ENCODE measurements at regions not wholly inside any gene's neighbourhood (a gene's known extent, or its start where the extent isn't known, plus 50 kb on each side); places are given as distances from the start of the nearest gene placed in this dataset.

DNA sequence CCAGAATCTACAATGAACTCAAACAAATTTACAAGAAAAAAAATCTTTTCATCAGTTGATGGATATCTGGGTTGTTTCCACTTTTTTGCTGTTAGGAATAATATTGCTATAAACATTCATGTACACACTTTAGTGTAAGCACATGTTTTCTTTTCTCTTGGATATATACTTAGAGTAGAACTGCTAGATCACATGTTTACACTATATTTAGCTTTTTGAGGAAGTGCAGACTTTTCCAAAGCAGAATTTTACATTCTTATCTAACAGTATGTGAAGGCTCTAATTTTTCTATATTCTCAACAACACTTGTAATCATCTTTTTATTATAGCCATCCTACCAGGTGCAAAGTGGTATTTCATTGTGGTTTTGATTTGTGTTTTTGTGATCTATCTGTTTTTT is 103.6 kb upstream of the RMP24 start:
- Histone ChIP-seq H3K4me1 (replicated peaks) (no peaks in the 10 kb centered on the region), H3K9me3 (no peaks in the 10 kb centered on the region), H3K4me3 (no peak overlapping the region), H3K27ac (no peak overlapping the region), H3K36me3 (no peaks in the 10 kb centered on the region), H3K27me3 (replicated peaks; ENCODE audit: insufficient read depth) (no peaks in the 10 kb centered on the region)
- intact Hi-C loops (cut with DNase I), result no loop called here
- TF ChIP-seq, protein P1, sequence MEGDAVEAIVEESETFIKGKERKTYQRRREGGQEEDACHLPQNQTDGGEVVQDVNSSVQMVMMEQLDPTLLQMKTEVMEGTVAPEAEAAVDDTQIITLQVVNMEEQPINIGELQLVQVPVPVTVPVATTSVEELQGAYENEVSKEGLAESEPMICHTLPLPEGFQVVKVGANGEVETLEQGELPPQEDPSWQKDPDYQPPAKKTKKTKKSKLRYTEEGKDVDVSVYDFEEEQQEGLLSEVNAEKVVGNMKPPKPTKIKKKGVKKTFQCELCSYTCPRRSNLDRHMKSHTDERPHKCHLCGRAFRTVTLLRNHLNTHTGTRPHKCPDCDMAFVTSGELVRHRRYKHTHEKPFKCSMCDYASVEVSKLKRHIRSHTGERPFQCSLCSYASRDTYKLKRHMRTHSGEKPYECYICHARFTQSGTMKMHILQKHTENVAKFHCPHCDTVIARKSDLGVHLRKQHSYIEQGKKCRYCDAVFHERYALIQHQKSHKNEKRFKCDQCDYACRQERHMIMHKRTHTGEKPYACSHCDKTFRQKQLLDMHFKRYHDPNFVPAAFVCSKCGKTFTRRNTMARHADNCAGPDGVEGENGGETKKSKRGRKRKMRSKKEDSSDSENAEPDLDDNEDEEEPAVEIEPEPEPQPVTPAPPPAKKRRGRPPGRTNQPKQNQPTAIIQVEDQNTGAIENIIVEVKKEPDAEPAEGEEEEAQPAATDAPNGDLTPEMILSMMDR (IDR thresholded peaks at IDR 0.05), result no peak
- TF ChIP-seq POLR2AphosphoS5 (IDR thresholded peaks at IDR 0.05) (no peak), POLR2A (IDR thresholded peaks at IDR 0.05) (no peak)
- DNase-seq (ENCODE audit: low spot score), result no peak

DNA sequence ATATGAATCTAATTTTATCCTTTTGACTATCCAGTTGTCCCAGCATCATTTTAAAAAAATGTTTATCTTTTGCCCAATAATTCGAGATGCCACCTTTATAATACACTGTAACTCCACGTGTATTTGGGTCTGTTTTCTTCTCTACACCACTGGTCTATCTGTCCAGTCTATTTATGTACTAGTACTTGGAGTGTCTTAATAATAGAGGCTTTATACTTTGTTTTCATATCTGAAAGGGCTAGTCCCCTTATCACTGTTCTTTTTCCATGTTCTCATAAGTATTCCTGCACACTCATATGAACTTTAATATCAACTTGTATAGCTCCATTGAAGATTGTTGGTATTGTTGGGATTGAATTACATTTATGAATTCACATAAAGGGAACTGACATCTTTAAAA is 101.1 kb upstream of the RMP24 start:
- intact Hi-C loops (cut with DNase I), result no loop called here
- Histone ChIP-seq H3K36me3 (no peaks in the 10 kb centered on the region), H3K27ac (no peak overlapping the region), H3K9me3 (no peaks in the 10 kb centered on the region), H3K4me3 (no peak overlapping the region), H3K27me3 (replicated peaks; ENCODE audit: insufficient read depth) (no peaks in the 10 kb centered on the region), H3K4me1 (replicated peaks) (no peaks in the 10 kb centered on the region)
- TF ChIP-seq POLR2A (IDR thresholded peaks at IDR 0.05), result no peak
- TF ChIP-seq, protein P1 (IDR thresholded peaks at IDR 0.05), result no peak
- 84% methylated on average over 2 of the region's 2 CpGs for WGBS
- DNase-seq (ENCODE audit: low spot score), result no peak

DNA sequence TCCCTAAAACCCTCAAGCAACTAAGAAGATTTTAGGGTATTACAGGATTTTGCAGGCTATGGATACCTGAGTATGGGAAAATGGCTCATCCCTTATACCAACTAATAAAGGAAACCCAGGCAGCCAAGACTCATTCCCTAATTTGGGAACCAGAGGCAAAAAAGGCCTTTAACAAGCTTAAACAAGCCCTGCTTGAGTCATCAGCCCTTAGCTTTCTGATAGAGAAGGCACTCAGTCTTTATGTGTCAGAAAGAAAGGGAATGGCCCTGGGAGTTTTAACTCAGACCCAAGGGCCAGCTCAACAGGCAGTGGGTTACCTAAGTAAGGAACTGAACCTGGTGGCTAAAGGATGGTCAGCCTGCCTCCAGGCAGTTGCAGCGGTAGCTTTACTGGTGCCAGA is 96.9 kb upstream of the RMP24 start:
- no peaks in the 10 kb centered on the region for H3K27me3 ChIP-seq (replicated peaks; ENCODE audit: insufficient read depth)
- H3K27ac ChIP-seq, result no peak overlapping the region
- H3K4me3 ChIP-seq, result no peak overlapping the region
- H3K4me1 ChIP-seq (replicated peaks), result no peaks in the 10 kb centered on the region
- no peak for DNase-seq (ENCODE audit: low spot score)
- TF ChIP-seq POLR2A (IDR thresholded peaks at IDR 0.05), result no peak
- intact Hi-C loops (cut with DNase I), result no loop called here
- no peaks in the 10 kb centered on the region for H3K36me3 ChIP-seq
- H3K9me3 ChIP-seq, result no peaks in the 10 kb centered on the region
- 88% methylated on average over 1 of the region's 1 CpG for WGBS

DNA sequence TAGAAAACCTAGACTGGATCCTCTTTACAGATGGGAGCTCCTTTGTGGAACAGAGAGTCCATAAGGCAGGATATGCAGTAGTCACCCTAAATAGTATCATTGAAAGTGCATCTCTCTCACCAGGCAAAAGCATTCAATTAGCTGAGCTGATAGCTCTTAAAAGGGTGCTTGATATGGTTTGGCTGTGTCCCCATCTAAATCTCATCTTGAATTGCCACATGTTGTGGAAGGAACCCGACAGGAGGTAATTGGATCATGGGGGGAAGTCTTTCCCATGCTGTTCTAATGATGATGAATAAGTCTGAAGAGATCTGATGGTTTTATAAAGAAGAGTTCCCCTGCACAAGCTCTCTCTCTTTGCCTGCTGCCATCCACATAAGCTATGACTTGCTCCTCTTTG is 96.2 kb upstream of the RMP24 start:
- Histone ChIP-seq H3K4me3 (no peak overlapping the region), H3K27ac (no peak overlapping the region), H3K36me3 (no peaks in the 10 kb centered on the region), H3K4me1 (replicated peaks) (no peaks in the 10 kb centered on the region), H3K9me3 (no peaks in the 10 kb centered on the region), H3K27me3 (replicated peaks; ENCODE audit: insufficient read depth) (no peaks in the 10 kb centered on the region)
- TF ChIP-seq, protein P1 (IDR thresholded peaks at IDR 0.05), result no peak
- TF ChIP-seq POLR2AphosphoS5 (IDR thresholded peaks at IDR 0.05), result no peak
- no peak for TF ChIP-seq POLR2A (IDR thresholded peaks at IDR 0.05)
- DNase-seq (ENCODE audit: low spot score), result no peak
- WGBS, result 90% methylated on average over 1 of the region's 1 CpG
- intact Hi-C loops (cut with DNase I), result no loop called here

DNA sequence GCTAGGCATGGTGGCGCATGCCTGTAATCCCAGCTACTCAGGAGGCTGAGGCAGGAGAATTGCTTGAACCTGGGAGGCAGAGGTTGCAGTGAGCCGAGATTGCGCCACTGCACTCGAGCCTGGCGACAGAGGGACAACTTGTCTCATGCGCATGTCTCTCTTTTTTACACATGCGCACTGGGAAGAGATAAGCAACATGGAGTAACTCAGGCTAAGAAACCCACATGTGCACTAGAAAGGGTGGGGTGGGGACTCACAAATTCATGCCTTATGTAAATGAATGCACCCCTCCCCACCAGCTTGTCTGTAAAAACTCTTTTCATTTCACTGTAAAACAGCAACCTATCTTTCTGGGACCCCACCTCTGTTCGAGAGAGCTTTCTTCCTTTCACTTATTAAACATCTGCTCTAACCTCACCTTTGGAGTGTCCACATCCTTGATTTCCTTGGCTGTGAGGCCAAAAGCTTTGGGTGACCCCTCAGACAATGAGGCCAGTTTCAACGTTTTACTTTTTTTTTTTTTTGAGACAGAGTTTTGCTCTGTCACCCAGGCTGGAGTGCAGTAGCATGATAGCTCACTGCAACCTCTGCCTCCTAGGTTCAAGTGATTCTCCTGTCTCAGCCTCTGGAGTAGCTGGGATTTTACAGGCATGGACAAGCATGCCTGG is 91.6 kb upstream of the RMP24 start:
- Histone ChIP-seq H3K27ac (no peak overlapping the region), H3K4me1 (replicated peaks) (no peaks in the 10 kb centered on the region), H3K36me3 (no peaks in the 10 kb centered on the region), H3K4me3 (no peak overlapping the region), H3K9me3 (no peaks in the 10 kb centered on the region), H3K27me3 (replicated peaks; ENCODE audit: insufficient read depth) (no peaks in the 10 kb centered on the region)
- WGBS, result 84% methylated on average over 9 of the region's 9 CpGs
- TF ChIP-seq POLR2AphosphoS5 (IDR thresholded peaks at IDR 0.05) (no peak), POLR2A (IDR thresholded peaks at IDR 0.05) (no peak)
- TF ChIP-seq, protein P1 (IDR thresholded peaks at IDR 0.05), result no peak
- no peak for DNase-seq (ENCODE audit: low spot score)
- intact Hi-C loops (cut with DNase I), result loop anchor here (10.0 kb wide), 1 partner anchor 56 kb away; no protein-coding TSS in a partner anchor
